ENCODE measurements at regions not wholly inside any gene's neighbourhood (a gene's known extent, or its start where the extent isn't known, plus 50 kb on each side); places are given as distances from the start of the nearest gene placed in this dataset.

GRCh38 chr4:38281371-38282071 is 321.3 kb downstream of the PTTG2 start:
- Histone ChIP-seq H3K4me3 (no peak overlapping the region), H3K36me3 (no peaks in the 10 kb centered on the region), H3K27ac (no peak overlapping the region), H3K4me1 (ENCODE audit: low read depth) (no peaks in the 10 kb centered on the region), H3K27me3 (no peaks in the 10 kb centered on the region), H3K9me3 (ENCODE audit: low read depth) (no peaks in the 10 kb centered on the region)
- no peak for TF ChIP-seq CTCF (IDR thresholded peaks at IDR 0.05; ENCODE audit: low read depth, low read length)
- DNase-seq (ENCODE audit: low read depth in 1 of 2, low spot score in 1 of 2), result peak in 1 of 2 donors; percentile 64

GRCh38 chr4:38283724-38284123 is 323.5 kb downstream of the PTTG2 start:
- no peaks in the 10 kb centered on the region for H3K27me3 ChIP-seq
- DNase-seq (ENCODE audit: low read depth in 1 of 2, low spot score in 1 of 2), result peak in 1 of 2 donors; percentile 32
- no peak overlapping the region for H3K27ac ChIP-seq
- no peak for TF ChIP-seq CTCF (IDR thresholded peaks at IDR 0.05; ENCODE audit: low read depth, low read length)
- H3K9me3 ChIP-seq (ENCODE audit: low read depth), result no peaks in the 10 kb centered on the region
- no peaks in the 10 kb centered on the region for H3K36me3 ChIP-seq
- no peak overlapping the region for H3K4me3 ChIP-seq
- H3K4me1 ChIP-seq (ENCODE audit: low read depth), result no peaks in the 10 kb centered on the region

- Histone ChIP-seq H3K9me3 (ENCODE audit: low read depth) (no peaks in the 10 kb centered on the region), H3K4me3 (no peak overlapping the region), H3K27ac (no peak overlapping the region), H3K36me3 (no peaks in the 10 kb centered on the region), H3K4me1 (ENCODE audit: low read depth) (no peaks in the 10 kb centered on the region), H3K27me3 (no peaks in the 10 kb centered on the region)
- TF ChIP-seq CTCF (IDR thresholded peaks at IDR 0.05; ENCODE audit: low read depth, low read length), result no peak
- DNase-seq (ENCODE audit: low read depth in 1 of 2, low spot score in 1 of 2), result peak in 1 of 2 donors; percentile 80
These were observed 324.3 kb downstream of the PTTG2 start for GRCh38 chr4:38284294-38285030.

- no peak for DNase-seq (ENCODE audit: low read depth in 1 of 2, low spot score in 1 of 2)
- H3K27ac ChIP-seq, result no peak overlapping the region
- no peaks in the 10 kb centered on the region for H3K4me1 ChIP-seq (ENCODE audit: low read depth)
- TF ChIP-seq CTCF (IDR thresholded peaks at IDR 0.05; ENCODE audit: low read depth, low read length), result no peak
- H3K36me3 ChIP-seq, result no peaks in the 10 kb centered on the region
- no peak overlapping the region for H3K4me3 ChIP-seq
- H3K9me3 ChIP-seq (ENCODE audit: low read depth), result no peaks in the 10 kb centered on the region
- no peaks in the 10 kb centered on the region for H3K27me3 ChIP-seq
These were observed 327.1 kb downstream of the PTTG2 start for GRCh38 chr4:38287101-38287851.

GRCh38 chr4:38289553-38289952 is 329.4 kb downstream of the PTTG2 start:
- Histone ChIP-seq H3K4me3 (no peak overlapping the region), H3K27ac (no peak overlapping the region), H3K27me3 (no peaks in the 10 kb centered on the region), H3K36me3 (no peaks in the 10 kb centered on the region), H3K4me1 (ENCODE audit: low read depth) (no peaks in the 10 kb centered on the region), H3K9me3 (ENCODE audit: low read depth) (no peaks in the 10 kb centered on the region)
- DNase-seq (ENCODE audit: low read depth in 1 of 2, low spot score in 1 of 2), result no peak
- TF ChIP-seq CTCF (IDR thresholded peaks at IDR 0.05; ENCODE audit: low read depth, low read length), result no peak
